Urinary bladder (tissue), 3 donors: ENCODE measurements at regions not wholly inside any gene's neighbourhood (a gene's known extent, or its start where the extent isn't known, plus 50 kb on each side); places are given as distances from the start of the nearest gene placed in this dataset.

Experiments used
- DNase-seq: peaks from one replicate; pipeline ENCODE4 v3.0.0-alpha.2; 2015; ENCODE audit errors: extremely low spot score
- H3K27ac ChIP-seq: one replicate; pipeline ENCODE4 v1.5.1; 2013; ENCODE audit warnings: low read depth, mild to moderate bottlenecking, moderate library complexity
- H3K36me3 ChIP-seq: one replicate; pipeline ENCODE4 v1.6.1; 2013; ENCODE audit warnings: mild to moderate bottlenecking, moderate library complexity; ENCODE audit not compliant: insufficient read depth
- H3K4me1 ChIP-seq: one replicate; pipeline ENCODE4 v1.6.1; 2013; ENCODE audit warnings: mild to moderate bottlenecking, moderate library complexity; ENCODE audit not compliant: insufficient read depth
- H3K4me3 ChIP-seq: one replicate; pipeline ENCODE4 v1.5.1; 2013; ENCODE audit warnings: low read depth, low read length
- WGBS: extraction: QIAGEN DNeasy Blood & Tissue Kit; methylation state at CpG from one replicate; pipeline ENCODE4 v1.1.7; 2013; 5-methylcytosine and 5-hydroxymethylcytosine counted together
- donor health status: healthy with polysubstance abuse.
- donor health status: healthy.

DNA sequence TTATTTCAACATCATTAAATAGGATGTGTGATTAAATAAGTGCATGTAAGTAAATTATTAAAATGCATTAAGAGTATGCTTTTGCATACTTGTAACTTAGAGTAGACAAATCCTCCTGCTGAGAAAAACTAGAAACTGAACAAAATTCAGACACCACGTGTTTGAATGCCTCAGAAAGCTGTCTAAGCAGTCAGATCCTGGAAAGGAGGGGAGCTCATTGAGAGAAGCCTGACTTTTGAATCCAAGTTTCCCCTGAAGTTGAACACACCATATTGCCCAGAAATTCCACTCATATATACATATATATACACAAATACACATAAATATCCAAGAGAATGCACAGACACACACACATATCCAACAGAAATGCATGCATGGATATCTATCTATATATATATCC, 190.0 kb upstream of the BMP2 start:
- no peak for DNase-seq
- Histone ChIP-seq H3K4me3 (no peak overlapping the region), H3K27ac (no peak overlapping the region), H3K36me3 (no peaks in the 10 kb centered on the region), H3K4me1 (peaks cover 2% of the 10 kb centered on the region)
- WGBS = 80% methylated on average over 1 of the region's 1 CpG

DNA sequence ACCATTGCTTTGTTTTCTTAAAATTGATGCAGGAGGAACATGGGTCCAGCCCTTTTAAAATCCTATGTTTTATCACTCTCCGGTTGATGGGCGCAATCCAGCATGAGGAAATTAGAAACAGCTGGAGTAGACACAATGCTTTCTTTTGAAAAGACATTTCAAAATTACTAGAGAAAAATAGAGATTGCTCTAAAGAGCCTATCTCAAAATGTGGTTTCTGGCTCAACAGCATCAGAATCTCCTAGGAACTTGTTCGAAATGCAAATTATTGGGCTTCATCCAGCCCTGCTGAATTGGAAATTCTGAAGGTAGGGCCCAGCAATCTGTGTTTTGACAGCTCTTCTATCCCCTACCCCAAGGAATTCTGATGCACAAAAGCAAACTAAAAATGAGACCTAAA, 190.8 kb upstream of the BMP2 start:
- DNase-seq = no peak
- WGBS = 57% methylated on average over 3 of the region's 3 CpGs

DNA sequence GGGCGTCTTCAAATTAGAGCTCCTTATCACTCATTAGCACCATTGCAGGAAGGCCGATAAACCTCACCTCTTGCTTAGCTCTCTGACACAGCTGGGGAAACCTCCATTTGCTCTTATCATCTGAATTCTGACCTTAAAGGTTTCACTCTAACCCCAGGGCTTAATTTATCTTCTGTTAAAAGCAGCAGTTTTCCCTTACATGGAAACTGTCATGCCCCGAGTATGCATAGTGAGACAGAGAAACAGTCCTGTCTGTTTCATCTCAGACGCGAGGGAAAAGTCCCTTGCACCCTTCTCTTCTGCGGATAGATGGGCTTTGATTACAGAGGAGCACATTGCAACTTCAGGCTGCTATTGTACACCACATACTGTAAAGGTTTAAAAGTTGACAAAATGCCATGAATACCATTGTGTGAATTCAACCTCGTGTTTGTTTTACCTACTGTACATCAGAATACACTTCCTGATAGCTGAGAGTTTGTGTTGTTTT, 191.5 kb upstream of the BMP2 start:
- peaks cover 2% of the 10 kb centered on the region for H3K4me1 ChIP-seq
- DNase-seq = no peak
- no peaks in the 10 kb centered on the region for H3K36me3 ChIP-seq
- no peak overlapping the region for H3K27ac ChIP-seq
- WGBS = 39% methylated on average over 7 of the region's 7 CpGs
- H3K4me3 ChIP-seq = no peak overlapping the region

More for the DNA sequence above, 190.8 kb upstream of the BMP2 start:
- Histone ChIP-seq H3K36me3 (no peaks in the 10 kb centered on the region), H3K4me1 (peaks cover 2% of the 10 kb centered on the region), H3K4me3 (no peak overlapping the region), H3K27ac (no peak overlapping the region)

DNA sequence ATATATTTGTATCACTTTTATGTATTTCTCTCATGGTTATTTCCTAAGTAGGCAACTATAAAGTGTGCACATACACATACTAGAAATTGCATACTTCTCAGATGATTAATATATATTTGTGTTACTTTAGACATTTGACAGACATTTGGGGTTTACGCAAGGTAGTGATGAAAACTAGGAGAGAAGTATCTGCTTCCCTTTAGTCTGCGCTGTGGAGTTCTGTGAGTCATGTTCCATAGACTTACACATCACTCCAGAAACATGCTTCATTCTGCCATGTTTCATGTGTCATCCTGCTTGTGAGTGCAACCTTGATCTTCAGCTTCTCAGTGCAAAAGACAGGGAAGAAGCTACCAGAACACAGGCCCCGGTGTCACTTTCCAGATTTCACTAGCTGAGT, 200.7 kb upstream of the BMP2 start:
- no peak for DNase-seq
- H3K4me1 ChIP-seq = no peaks in the 10 kb centered on the region
- 78% methylated on average over 3 of the region's 3 CpGs for WGBS
- no peak overlapping the region for H3K27ac ChIP-seq
- H3K36me3 ChIP-seq = no peaks in the 10 kb centered on the region
- no peak overlapping the region for H3K4me3 ChIP-seq

DNA sequence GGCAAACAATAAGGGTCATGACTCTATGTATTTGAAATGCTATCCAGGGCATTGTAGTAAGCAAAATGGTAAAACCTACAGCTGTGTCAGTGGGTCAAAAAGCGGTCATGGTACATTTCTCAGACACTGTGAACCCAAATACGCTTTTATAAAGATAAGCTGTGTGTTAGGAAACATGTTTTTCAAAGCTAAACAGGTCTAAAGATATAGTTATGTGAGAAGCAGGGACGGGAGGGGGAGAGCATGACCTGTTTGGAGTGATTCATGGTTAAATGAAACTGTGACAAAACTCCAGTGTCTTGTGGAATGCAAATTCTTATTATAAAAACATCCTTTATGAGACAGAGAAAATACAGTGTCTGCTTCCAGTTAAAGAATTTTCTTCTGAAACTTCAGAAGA, 205.4 kb upstream of the BMP2 start:
- H3K36me3 ChIP-seq = no peaks in the 10 kb centered on the region
- WGBS = 29% methylated on average over 3 of the region's 3 CpGs
- no peak for DNase-seq
- no peak overlapping the region for H3K27ac ChIP-seq
- no peak overlapping the region for H3K4me3 ChIP-seq
- no peaks in the 10 kb centered on the region for H3K4me1 ChIP-seq

DNA sequence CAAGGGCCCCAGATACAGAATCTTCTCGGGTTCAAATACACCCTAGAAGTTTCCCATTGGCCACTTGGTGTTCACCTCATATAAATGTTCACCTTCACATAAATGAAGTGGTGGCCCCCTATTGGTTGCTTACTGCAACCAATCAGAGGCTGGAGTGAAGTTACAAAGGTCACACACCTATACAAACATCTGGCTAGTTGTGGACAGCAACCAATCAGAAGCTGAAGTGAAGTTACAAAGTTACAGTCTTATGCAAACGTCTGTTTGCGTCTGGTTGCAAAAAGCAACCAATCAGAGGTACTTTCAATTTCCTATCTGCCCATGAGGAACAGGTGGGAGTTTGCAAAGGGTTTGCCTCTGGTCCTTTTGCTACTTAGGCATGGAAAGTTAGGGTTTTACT, 206.5 kb upstream of the BMP2 start:
- Histone ChIP-seq H3K4me3 (no peak overlapping the region), H3K4me1 (no peaks in the 10 kb centered on the region), H3K27ac (no peak overlapping the region), H3K36me3 (no peaks in the 10 kb centered on the region)
- WGBS = 80% methylated on average over 3 of the region's 3 CpGs
- no peak for DNase-seq

DNA sequence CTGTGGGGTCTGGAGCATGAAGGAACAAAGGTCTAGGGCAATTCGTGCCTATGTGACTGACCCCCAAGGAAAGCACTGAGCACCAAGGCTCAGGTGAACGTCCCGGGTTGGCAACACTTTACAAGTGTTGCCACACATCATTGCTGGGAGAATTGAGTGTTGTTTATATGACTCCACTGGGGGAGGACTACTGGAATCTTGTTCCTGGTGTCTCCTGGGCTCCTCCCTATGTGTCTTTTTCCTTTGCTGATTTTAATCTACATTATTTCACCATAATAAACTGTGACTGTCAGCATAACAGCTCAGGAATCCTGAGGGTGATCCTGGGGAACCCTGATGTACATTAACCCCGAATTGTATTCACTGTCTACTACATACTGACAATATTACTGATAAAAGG, 207.7 kb upstream of the BMP2 start:
- no peak overlapping the region for H3K27ac ChIP-seq
- DNase-seq = no peak
- H3K36me3 ChIP-seq = no peaks in the 10 kb centered on the region
- H3K4me1 ChIP-seq = no peaks in the 10 kb centered on the region
- 75% methylated on average over 4 of the region's 4 CpGs for WGBS
- H3K4me3 ChIP-seq = no peak overlapping the region

DNA sequence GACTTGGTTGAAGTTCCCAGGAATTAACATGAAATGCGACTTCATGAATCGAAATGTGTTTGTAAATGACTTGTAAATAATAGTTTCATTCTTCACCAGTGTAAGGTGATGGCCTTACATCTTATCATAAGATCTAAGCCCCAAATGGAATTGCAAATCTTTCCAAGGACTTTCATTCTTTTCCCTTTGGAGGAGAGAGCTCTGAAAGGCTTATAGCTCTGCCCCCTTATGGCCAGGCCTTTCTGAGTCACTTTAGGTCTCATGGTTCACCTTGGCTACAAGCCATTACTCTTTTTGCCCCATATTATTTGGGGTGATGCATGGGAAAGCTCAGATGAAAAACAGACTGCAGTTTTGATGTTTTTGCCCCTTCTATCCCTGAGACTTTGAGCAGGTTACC, 209.1 kb upstream of the BMP2 start:
- WGBS = 80% methylated on average over 2 of the region's 2 CpGs
- Histone ChIP-seq H3K27ac (no peak overlapping the region), H3K4me3 (no peak overlapping the region), H3K36me3 (no peaks in the 10 kb centered on the region), H3K4me1 (no peaks in the 10 kb centered on the region)
- no peak for DNase-seq

DNA sequence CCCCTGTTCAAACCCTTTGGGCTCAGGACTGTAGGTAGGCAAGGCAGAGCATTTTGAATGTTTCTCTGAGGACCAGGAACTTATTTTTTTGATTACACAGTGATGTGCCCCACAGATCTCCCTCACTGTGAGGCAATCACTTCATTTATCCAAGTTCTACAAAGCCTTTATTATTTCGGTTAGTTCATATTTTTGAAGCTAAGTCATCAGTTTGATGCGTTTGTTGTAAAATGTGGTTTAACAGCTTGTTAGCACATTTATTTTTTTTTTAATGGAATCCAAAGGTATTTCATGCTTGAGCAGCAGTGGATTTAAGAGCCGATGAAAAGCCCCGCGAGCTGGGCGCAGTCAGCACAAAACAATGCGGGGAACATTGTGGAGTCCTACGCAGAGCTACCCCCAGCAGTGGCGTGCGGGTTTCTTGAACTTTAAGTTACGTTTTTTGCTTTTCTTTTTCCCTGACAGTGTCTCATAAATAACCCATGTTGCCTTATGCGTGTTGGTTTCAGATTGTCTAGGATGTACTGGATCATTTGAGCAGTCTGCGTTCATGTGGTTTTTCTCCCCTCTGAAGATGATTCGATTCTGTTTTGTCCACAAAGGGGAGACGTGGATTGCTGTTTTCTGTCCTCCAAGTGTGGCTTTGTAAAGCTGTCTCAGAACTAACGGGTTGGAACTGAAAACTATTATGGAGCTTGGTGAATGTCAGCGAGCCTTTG, 233.6 kb upstream of the BMP2 start:
- peak overlapping the region; percentile 54 for H3K27ac ChIP-seq

DNA sequence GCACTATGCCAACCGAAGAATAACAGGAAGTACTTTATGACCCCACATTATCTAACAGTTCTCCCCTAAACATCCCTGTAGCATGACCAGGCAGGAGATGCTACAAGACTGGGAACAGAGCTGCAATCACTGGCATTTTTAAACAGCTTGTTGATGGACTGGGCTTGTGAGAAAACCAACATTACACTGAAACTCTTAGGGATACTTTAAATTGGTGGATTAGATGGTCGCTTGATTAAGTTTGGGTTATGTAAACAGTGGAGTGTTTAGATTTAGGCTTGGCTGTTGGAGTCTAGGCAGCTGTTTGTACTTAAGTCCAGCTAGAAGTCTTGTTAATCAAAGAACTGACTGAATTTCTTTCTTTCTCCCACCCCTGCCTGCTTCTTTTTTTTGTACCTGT, 234.1 kb upstream of the BMP2 start:
- WGBS = 19% methylated on average over 2 of the region's 2 CpGs
- peak overlapping the region; percentile 54 for H3K27ac ChIP-seq
- H3K4me3 ChIP-seq = no peak overlapping the region
- DNase-seq = peak; percentile 10
- no peaks in the 10 kb centered on the region for H3K4me1 ChIP-seq
- no peaks in the 10 kb centered on the region for H3K36me3 ChIP-seq

More for the DNA sequence above, 233.6 kb upstream of the BMP2 start:
- Histone ChIP-seq H3K4me1 (no peaks in the 10 kb centered on the region), H3K36me3 (no peaks in the 10 kb centered on the region), H3K4me3 (no peak overlapping the region)
- 21% methylated on average over 17 of the region's 17 CpGs for WGBS
- peak; percentile 10 for DNase-seq

DNA sequence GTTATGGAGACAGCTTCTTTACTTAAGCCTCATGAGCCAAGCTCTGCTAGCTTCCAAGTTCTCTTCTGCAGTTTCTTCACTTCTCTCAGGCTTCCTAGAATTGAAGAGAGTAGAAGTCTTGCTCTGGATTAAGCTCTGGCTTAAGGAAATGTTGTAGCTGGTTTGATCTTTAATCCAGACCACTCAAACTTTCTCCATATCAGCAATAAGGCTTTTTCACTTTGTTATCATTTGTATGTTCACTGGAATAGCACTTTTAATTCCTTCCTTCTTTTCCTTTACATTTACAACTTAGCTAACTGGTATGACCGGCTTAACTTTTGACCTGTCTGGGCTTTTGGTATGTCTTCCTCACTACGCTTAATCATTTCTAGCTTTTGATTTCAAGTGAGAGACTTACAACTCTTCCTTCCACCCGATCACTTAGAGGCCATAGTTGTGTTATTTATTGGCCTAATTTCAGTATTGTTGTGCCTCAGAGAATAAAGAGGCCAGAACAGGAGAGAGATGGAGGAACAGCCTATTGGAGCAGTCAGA, 236.6 kb upstream of the BMP2 start:
- Histone ChIP-seq H3K36me3 (no peaks in the 10 kb centered on the region), H3K4me1 (no peaks in the 10 kb centered on the region), H3K4me3 (no peak overlapping the region), H3K27ac (no peak overlapping the region)
- 56% methylated on average over 3 of the region's 3 CpGs for WGBS
- DNase-seq = no peak

DNA sequence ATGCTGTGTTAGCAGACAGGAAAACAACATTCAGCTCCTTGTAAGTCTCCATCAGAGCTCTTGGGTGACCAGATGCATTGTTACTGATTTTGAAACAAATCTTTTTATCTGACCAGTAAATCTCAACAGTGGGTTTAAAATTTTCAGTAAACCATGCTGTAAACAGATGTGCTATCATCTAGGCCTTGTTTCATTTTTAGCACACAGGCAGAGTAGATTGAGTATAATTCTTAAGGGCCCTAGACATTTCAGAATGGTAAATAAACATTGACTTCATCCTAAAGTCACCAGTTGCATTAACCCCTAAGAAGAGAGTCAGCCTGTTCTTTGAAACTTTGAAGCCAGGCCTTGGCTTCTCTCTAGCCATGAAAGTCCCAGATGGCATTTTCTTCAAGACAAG, 237.2 kb upstream of the BMP2 start:
- Histone ChIP-seq H3K27ac (no peak overlapping the region), H3K4me1 (no peaks in the 10 kb centered on the region), H3K4me3 (no peak overlapping the region), H3K36me3 (no peaks in the 10 kb centered on the region)
- DNase-seq = no peak

DNA sequence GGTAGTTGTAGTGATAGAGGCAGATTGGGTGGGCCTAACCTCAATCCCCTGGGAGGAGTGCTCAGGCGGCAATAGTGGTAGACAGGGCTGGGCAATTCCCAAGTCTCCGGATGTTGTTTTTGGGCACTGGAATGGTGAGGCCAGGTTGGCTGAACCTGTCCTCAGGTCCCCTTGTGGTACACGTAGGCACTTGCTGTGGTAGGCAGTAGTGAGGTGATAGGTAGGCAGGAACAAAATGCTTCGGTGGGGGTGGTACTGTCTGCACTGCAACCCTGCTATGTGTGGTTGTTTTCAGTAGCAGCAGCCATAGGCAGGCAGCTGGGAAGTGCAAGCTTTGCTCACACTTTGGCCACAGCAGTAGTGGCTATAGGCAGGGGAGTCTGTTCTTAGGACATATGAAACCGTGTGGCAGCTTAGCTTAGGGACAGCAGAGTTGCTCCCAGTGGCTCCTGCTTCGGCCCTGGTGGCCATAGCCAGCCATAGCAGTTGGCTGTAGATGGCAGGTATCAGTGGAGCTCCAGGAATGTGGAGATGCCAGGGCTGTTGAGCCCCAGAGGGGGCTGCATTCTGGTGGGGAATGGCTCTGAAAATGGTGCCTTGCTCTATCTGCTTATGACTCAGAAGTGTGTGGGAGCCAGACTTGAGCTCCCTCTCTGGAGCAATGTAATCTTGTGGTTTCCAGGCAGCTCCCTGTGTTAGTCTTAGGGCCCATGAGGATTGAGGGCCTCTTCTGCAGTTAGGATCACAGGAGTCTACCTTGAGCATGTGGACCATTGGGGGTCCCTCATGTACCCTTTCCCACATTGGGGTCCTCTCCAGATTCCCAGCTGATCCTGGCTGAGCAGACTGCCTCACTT, 241.8 kb upstream of the BMP2 start:
- no peak overlapping the region for H3K27ac ChIP-seq
- no peaks in the 10 kb centered on the region for H3K36me3 ChIP-seq
- H3K4me1 ChIP-seq = no peaks in the 10 kb centered on the region
- no peak for DNase-seq
- H3K4me3 ChIP-seq = no peak overlapping the region
- 75% methylated on average over 6 of the region's 6 CpGs for WGBS

DNA sequence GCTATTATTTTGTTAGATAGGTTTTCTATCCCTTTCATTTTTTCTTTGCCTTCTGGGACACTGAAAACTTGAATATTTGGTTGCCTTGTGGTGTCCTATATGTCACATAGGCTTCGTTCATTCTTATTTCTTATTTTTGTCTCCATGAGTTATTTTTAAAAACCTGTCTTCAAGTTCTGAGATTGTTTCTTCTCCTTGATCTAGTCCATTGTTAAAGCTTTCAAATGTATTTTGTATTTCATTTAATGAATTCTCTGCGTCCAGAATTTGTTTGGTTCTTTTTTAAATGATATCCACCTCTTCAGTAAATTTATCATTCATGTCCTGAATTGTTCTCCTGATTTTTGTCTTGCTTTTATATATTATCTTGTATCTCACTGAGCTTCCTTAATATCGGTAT, 243.2 kb upstream of the BMP2 start:
- 91% methylated on average over 3 of the region's 3 CpGs for WGBS
- no peak overlapping the region for H3K27ac ChIP-seq

More for the DNA sequence above, 243.2 kb upstream of the BMP2 start:
- DNase-seq = no peak
- H3K4me3 ChIP-seq = no peak overlapping the region
- no peaks in the 10 kb centered on the region for H3K36me3 ChIP-seq
- no peaks in the 10 kb centered on the region for H3K4me1 ChIP-seq
